IPS-18c (cell line): ENCODE measurements at regions not wholly inside any gene's neighbourhood (a gene's known extent, or its start where the extent isn't known, plus 50 kb on each side); places are given as distances from the start of the nearest gene placed in this dataset.

Experiments
- H3K4me3 ChIP-seq: 2 replicates; pipeline ENCODE4 v1.7.0; 2013; ENCODE audit warnings: low read depth, mild to moderate bottlenecking, low read length, moderate library complexity; ENCODE audit not compliant: insufficient read depth
- H3K9me3 ChIP-seq: one replicate; pipeline ENCODE4 v1.6.1; 2013; ENCODE audit warnings: mild to moderate bottlenecking, low read length, moderate library complexity; ENCODE audit not compliant: control insufficient read depth, insufficient read depth

- H3K9me3 ChIP-seq: no peaks in the 10 kb centered on the region
- no peak overlapping the region for H3K4me3 ChIP-seq
Observed at GRCh38 chr3:18775501-18775900, 350.4 kb upstream of the SATB1 start.

- Histone ChIP-seq H3K4me3 (no peak overlapping the region), H3K9me3 (no peaks in the 10 kb centered on the region)
Observed at GRCh38 chr3:18774319-18775088, 349.4 kb upstream of the SATB1 start.

- no peaks in the 10 kb centered on the region for H3K9me3 ChIP-seq
Observed at GRCh38 chr3:18772699-18773305, 347.7 kb upstream of the SATB1 start.

GRCh38 chr3:18771931-18772330 is 346.8 kb upstream of the SATB1 start:
- no peak overlapping the region for H3K4me3 ChIP-seq

More at GRCh38 chr3:18772699-18773305, 347.7 kb upstream of the SATB1 start:
- H3K4me3 ChIP-seq: no peak overlapping the region

GRCh38 chr3:18770800-18771199 is 345.7 kb upstream of the SATB1 start:
- Histone ChIP-seq H3K4me3 (no peak overlapping the region), H3K9me3 (no peaks in the 10 kb centered on the region)

More at GRCh38 chr3:18771931-18772330, 346.8 kb upstream of the SATB1 start:
- H3K9me3 ChIP-seq: no peaks in the 10 kb centered on the region

GRCh38 chr3:18767756-18768303 is 342.7 kb upstream of the SATB1 start:
- no peaks in the 10 kb centered on the region for H3K9me3 ChIP-seq
- no peak overlapping the region for H3K4me3 ChIP-seq

GRCh38 chr3:18766974-18767373 is 341.8 kb upstream of the SATB1 start:
- Histone ChIP-seq H3K9me3 (no peaks in the 10 kb centered on the region), H3K4me3 (no peak overlapping the region)

GRCh38 chr3:18765662-18766061 is 340.5 kb upstream of the SATB1 start:
- H3K4me3 ChIP-seq: no peak overlapping the region
- no peaks in the 10 kb centered on the region for H3K9me3 ChIP-seq

GRCh38 chr3:18765161-18765560 is 340.0 kb upstream of the SATB1 start:
- no peak overlapping the region for H3K4me3 ChIP-seq
- no peaks in the 10 kb centered on the region for H3K9me3 ChIP-seq

- H3K4me3 ChIP-seq: no peak overlapping the region
- H3K9me3 ChIP-seq: no peaks in the 10 kb centered on the region
Observed at GRCh38 chr3:18761530-18761929, 336.4 kb upstream of the SATB1 start.

GRCh38 chr3:18758047-18758704 is 333.0 kb upstream of the SATB1 start:
- H3K4me3 ChIP-seq: no peak overlapping the region
- no peaks in the 10 kb centered on the region for H3K9me3 ChIP-seq

- Histone ChIP-seq H3K4me3 (no peak overlapping the region), H3K9me3 (no peaks in the 10 kb centered on the region)
Observed at GRCh38 chr3:18757476-18757875, 332.3 kb upstream of the SATB1 start.

GRCh38 chr3:18752273-18752934 is 327.3 kb upstream of the SATB1 start:
- Histone ChIP-seq H3K4me3 (no peak overlapping the region), H3K9me3 (no peaks in the 10 kb centered on the region)

GRCh38 chr3:18751514-18751913 is 326.4 kb upstream of the SATB1 start:
- H3K4me3 ChIP-seq: no peak overlapping the region
- no peaks in the 10 kb centered on the region for H3K9me3 ChIP-seq

GRCh38 chr3:18747383-18747782 is 322.2 kb upstream of the SATB1 start:
- H3K4me3 ChIP-seq: no peak overlapping the region
- no peaks in the 10 kb centered on the region for H3K9me3 ChIP-seq

GRCh38 chr3:18745472-18745871 is 320.3 kb upstream of the SATB1 start:
- Histone ChIP-seq H3K4me3 (no peak overlapping the region), H3K9me3 (no peaks in the 10 kb centered on the region)

- Histone ChIP-seq H3K9me3 (no peaks in the 10 kb centered on the region), H3K4me3 (no peak overlapping the region)
Observed at GRCh38 chr3:18744472-18744871, 319.3 kb upstream of the SATB1 start.
